Lower leg skin (tissue), 4 donors: ENCODE measurements at regions not wholly inside any gene's neighbourhood (a gene's known extent, or its start where the extent isn't known, plus 50 kb on each side); places are given as distances from the start of the nearest gene placed in this dataset.

Source experiments
- DNase-seq, 2 donors: peaks; one replicate each; pipeline ENCODE4 v3.0.0-alpha.2; 2019; ENCODE audit warnings: low spot score in 2 of 2
- H3K4me3 ChIP-seq: fragments of 200-600 bp; sonication (generic); 2 replicates; pipeline ENCODE4 v1.5.1; 2017; ENCODE audit warnings: mild to moderate bottlenecking, low read depth; ENCODE audit not compliant: poor library complexity, severe bottlenecking
- CTCF ChIP-seq, 3 donors: fragments of 450-650 bp; IDR thresholded peaks; one replicate each; pipeline ENCODE4 v1.5.1; 2016; ENCODE audit warnings: antibody characterized with exemption in 3 of 3, mild to moderate bottlenecking in 3 of 3, moderate library complexity in 2 of 3
- POLR2A ChIP-seq, 2 donors: fragments of 450-650 bp; IDR thresholded peaks; one replicate each; pipeline ENCODE4 v1.6.1; 2016 to 2017; ENCODE audit warnings: antibody characterized with exemption in 2 of 2, mild to moderate bottlenecking in 1 of 2, moderate library complexity in 1 of 2
- WGBS, 2 donors: methylation state at CpG; one replicate each; pipeline ENCODE4 v1.1.5; 2018; 5-methylcytosine and 5-hydroxymethylcytosine counted together
- intact Hi-C: fragments of 100-400 bp; cut with DNase I; formaldehyde crosslinking; loops from one replicate; pipeline ENCODE4 v1.15.0; 2023; ENCODE audit warnings: low total_unique reads

- 32 to 42% methylated on average over 4 of the region's 4 CpGs for WGBS, 2 donors
- intact Hi-C loops: loop anchor here (5.0 kb wide), 1 partner anchor 542 kb away; no protein-coding TSS in a partner anchor
- TF ChIP-seq CTCF (IDR thresholded peaks at IDR 0.05): no peak
- no peak for TF ChIP-seq POLR2A (IDR thresholded peaks at IDR 0.05)
- DNase-seq: no peak
- H3K4me3 ChIP-seq: no peak overlapping the region
These were observed 276.3 kb upstream of the RAG2 start for GRCh38 chr11:36874291-36874690.

GRCh38 chr11:36870361-36870760 is 272.3 kb upstream of the RAG2 start:
- DNase-seq: no peak
- WGBS, 2 donors: 81 to 92% methylated on average over 3 of the region's 3 CpGs
- intact Hi-C loops: loop anchor here (5.0 kb wide), 1 partner anchor 538 kb away; no protein-coding TSS in a partner anchor
- TF ChIP-seq CTCF (IDR thresholded peaks at IDR 0.05): no peak
- no peak overlapping the region for H3K4me3 ChIP-seq

- no peak for DNase-seq
- 66 to 75% methylated on average over 5 of the region's 5 CpGs for WGBS, 2 donors
- TF ChIP-seq POLR2A (IDR thresholded peaks at IDR 0.05) (no peak), CTCF (IDR thresholded peaks at IDR 0.05) (no peak)
- no peak overlapping the region for H3K4me3 ChIP-seq
- intact Hi-C loops: no loop called here
These were observed 270.3 kb upstream of the RAG2 start for GRCh38 chr11:36868380-36868779.

- DNase-seq: no peak
- H3K4me3 ChIP-seq: no peak overlapping the region
- 55 to 62% methylated on average over 1 of the region's 1 CpG for WGBS, 2 donors
- TF ChIP-seq POLR2A (IDR thresholded peaks at IDR 0.05) (no peak), CTCF (IDR thresholded peaks at IDR 0.05) (no peak)
- intact Hi-C loops: no loop called here
These were observed 267.8 kb upstream of the RAG2 start for GRCh38 chr11:36865846-36866245.

- DNase-seq: no peak
- intact Hi-C loops: no loop called here
- no peak for TF ChIP-seq CTCF (IDR thresholded peaks at IDR 0.05)
- TF ChIP-seq POLR2A (IDR thresholded peaks at IDR 0.05): no peak
- no peak overlapping the region for H3K4me3 ChIP-seq
- 69 to 80% methylated on average over 4 of the region's 4 CpGs for WGBS, 2 donors
These were observed 256.8 kb upstream of the RAG2 start for GRCh38 chr11:36854875-36855274.

- no peak for TF ChIP-seq CTCF (IDR thresholded peaks at IDR 0.05)
- no peak for TF ChIP-seq POLR2A (IDR thresholded peaks at IDR 0.05)
- WGBS, 2 donors: 32 to 41% methylated on average over 2 of the region's 2 CpGs
- H3K4me3 ChIP-seq: no peak overlapping the region
- intact Hi-C loops: no loop called here
- no peak for DNase-seq
These were observed 250.6 kb upstream of the RAG2 start for GRCh38 chr11:36848660-36849059.
